ENCODE measurements at regions not wholly inside any gene's neighbourhood (a gene's known extent, or its start where the extent isn't known, plus 50 kb on each side); places are given as distances from the start of the nearest gene placed in this dataset.
"Not testable (repeated sequence)": the region's sequence is repeated elsewhere in the genome, so short reads cannot be mapped to it uniquely, and the experiment has no call there.

DNA sequence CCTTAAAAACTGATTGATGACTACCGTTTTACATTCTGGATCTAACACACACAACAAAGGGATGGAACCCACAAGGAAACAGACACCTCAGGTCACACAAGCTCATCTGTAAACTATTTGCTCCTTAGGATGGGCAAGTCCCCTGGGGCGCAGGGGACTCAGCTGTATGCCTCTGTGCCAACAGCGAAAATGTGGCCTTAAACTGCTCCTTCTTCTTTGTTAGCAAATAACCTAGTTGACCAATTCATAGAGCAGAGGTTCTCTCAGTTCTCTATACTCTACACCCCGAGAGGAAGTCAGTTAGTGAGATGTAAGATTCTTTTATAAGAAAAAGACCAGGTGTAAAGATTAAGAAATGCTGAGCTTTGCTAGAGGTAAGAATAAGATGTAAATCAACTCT is 181.9 kb upstream of the PRSS58 start:
- H3K4me3 ChIP-seq: no peak overlapping the region
- no peaks in the 10 kb centered on the region for H3K9me3 ChIP-seq (replicated peaks)
- H3K4me1 ChIP-seq (replicated peaks): peaks cover 37% of the 10 kb centered on the region
- DNase-seq (ENCODE audit: low read depth in 1 of 2, low spot score in 2 of 2): no peak
- H3K36me3 ChIP-seq: no peaks in the 10 kb centered on the region
- no peaks in the 10 kb centered on the region for H3K27me3 ChIP-seq (replicated peaks)
- H3K27ac ChIP-seq: peak overlapping the region; percentile 80

DNA sequence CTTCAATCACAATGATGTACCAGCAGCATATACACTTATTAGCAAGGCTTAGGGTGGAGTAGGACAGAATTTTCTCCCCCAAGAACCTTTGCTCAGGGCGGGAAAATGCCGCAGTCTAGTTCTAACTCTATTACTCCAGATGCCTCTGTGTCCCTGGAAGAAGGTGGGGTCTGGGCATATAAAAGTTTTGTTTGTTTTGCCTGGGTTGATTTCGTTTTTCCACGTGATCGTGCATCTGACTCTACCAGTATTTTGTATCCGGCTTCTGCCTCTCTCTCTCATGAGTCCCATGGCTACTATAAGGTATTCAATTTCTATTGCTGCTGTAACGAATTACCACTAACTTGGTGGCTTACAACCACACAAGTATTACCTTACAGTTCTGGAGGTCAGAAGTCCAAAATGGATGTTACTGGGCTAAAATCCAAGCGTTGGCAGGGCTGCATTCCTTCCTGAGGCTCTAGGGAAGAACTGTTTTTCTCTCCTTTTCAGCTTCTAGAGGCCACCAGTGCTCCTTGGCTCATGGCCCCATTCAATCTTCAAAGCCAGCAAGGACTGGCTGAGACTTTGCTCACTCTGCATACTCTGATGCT is 181.2 kb upstream of the PRSS58 start:
- no peaks in the 10 kb centered on the region for H3K9me3 ChIP-seq (replicated peaks)
- peaks cover 40% of the 10 kb centered on the region for H3K4me1 ChIP-seq (replicated peaks)
- H3K36me3 ChIP-seq: no peaks in the 10 kb centered on the region
- H3K27ac ChIP-seq: peak overlapping the region; percentile 80
- no peak for DNase-seq (ENCODE audit: low read depth in 1 of 2, low spot score in 2 of 2)
- H3K27me3 ChIP-seq (replicated peaks): no peaks in the 10 kb centered on the region
- no peak overlapping the region for H3K4me3 ChIP-seq

DNA sequence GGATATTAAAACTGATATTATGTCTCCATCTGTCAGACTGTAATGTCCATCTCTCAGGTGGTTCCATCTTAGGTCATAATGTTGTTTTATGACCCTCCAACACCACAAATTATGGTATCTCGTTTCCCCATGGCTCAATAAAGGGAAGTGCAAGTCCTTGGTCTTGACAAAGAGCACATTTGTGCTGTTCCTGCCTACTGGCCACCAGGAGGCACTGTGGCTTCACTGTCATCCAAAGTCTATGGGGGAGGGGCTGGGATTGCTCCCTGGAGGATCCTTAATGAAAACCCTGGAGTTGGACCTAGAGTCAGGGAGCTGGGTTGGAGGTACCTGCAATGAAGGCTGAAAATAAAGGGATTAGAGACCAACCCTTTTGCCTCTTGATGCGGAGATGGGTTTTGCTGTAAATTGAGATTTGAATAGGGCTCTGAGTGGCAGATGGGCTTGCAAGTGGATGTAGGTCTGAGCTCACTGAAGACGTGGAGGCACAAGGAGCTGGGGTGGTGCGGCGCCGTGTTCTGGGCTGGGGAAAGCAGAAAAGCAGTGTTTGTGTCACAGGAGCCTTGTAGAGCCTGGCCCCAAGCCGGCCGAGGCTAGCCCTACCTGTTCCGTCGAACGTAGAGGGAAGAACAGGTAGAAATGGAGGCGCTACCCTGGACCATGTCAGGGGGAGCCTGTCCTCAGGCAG is 180.5 kb upstream of the PRSS58 start:
- DNase-seq (ENCODE audit: low read depth in 1 of 2, low spot score in 2 of 2): peak in 1 of 2 experiments; percentile 24
- Histone ChIP-seq H3K9me3 (replicated peaks) (no peaks in the 10 kb centered on the region), H3K27ac (no peak overlapping the region), H3K4me3 (no peak overlapping the region), H3K27me3 (replicated peaks) (no peaks in the 10 kb centered on the region), H3K36me3 (no peaks in the 10 kb centered on the region), H3K4me1 (replicated peaks) (peaks cover 40% of the 10 kb centered on the region)

DNA sequence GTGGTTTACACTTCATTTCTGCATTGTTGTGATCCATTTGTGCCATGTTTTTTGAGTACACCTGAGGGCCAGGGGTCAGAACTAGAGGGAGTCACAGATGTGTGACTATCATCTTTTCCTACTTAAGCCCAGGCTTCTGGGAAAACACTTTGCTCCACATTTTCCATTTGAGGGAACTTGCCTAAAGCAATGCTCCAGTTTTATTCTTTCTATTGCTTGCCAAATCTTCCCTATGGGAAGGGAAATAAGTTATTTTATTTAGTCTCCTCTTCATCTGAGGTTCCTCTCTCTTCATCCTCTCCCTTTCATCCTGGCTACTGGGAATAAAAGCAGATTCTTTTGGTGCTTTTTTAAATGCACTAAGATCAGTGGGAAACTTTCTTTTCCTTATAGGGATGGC is 179.9 kb upstream of the PRSS58 start:
- Histone ChIP-seq H3K27ac (no peak overlapping the region), H3K4me1 (replicated peaks) (peaks cover 40% of the 10 kb centered on the region), H3K36me3 (no peaks in the 10 kb centered on the region), H3K9me3 (replicated peaks) (no peaks in the 10 kb centered on the region), H3K27me3 (replicated peaks) (no peaks in the 10 kb centered on the region), H3K4me3 (no peak overlapping the region)
- no peak for DNase-seq (ENCODE audit: low read depth in 1 of 2, low spot score in 2 of 2)

DNA sequence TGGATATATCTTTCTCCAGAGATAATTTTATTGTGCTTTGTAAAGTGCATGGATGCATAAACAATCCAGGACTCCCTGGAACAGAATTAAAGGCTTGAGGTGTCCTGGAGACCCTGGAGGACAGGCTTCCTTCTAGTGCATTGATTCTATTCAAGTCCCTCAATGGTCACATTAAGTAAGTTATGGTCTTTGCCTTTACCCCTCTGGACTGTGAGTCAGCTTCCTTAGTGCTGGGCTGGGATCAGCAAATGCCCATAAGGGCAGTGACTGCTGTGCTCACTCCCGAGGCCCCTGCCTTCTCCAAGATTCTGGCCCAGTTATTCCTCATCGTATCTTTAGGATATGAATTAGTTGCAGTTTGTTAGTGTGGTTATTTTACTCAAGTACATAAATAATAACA is 178.7 kb upstream of the PRSS58 start:
- Histone ChIP-seq H3K27ac (no peak overlapping the region), H3K36me3 (no peaks in the 10 kb centered on the region), H3K27me3 (replicated peaks) (no peaks in the 10 kb centered on the region), H3K9me3 (replicated peaks) (no peaks in the 10 kb centered on the region), H3K4me3 (no peak overlapping the region), H3K4me1 (replicated peaks) (peaks cover 38% of the 10 kb centered on the region)
- no peak for DNase-seq (ENCODE audit: low read depth in 1 of 2, low spot score in 2 of 2)

DNA sequence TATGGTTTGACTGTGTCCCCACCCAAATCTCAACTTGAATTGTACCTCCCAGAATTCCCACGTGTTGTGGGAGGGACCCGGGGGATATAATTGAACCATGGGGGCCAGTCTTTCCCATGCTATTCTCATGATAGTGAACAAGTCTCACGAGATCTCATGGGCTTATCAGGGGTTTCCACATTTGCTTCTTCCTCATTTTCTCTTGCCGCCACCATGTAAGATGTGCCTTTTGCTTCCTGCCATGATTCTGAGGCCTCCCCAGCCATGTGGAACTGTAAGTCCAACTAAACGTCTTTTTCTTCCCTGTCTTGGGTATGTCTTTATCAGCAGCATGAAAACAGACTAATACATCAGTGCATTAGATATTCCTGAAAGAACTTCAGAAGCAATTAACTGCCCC is 177.7 kb upstream of the PRSS58 start:
- not testable (repeated sequence) for H3K9me3 ChIP-seq (replicated peaks); H3K4me3 ChIP-seq; DNase-seq (ENCODE audit: low read depth in 1 of 2, low spot score in 2 of 2); H3K27ac ChIP-seq; H3K36me3 ChIP-seq; H3K27me3 ChIP-seq (replicated peaks)
- peaks cover 28% of the 10 kb centered on the region for H3K4me1 ChIP-seq (replicated peaks)

DNA sequence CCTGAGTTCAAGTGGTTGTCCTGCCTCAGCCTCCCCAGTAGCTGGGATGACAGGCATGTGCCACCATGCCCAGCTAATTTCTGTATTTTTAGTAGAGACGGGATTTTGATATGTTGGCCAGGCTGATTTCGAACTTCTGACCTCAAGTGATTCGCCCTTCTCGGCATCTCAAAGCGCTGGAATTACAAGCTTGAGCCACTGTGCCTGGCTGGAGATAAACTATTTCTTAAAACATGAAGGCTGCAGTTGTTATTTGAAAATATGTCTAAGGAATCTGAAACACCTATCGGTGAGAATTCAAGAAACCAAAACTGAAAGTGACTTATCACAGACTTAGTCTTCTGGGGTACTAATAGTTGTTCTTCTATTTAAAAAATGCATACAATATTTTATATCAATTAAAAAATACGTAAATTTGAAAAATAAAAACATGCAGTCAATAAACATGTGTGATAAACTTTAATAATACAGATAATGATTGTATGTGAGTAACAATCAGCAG is 176.9 kb upstream of the PRSS58 start:
- Histone ChIP-seq H3K4me1 (replicated peaks) (peaks cover 19% of the 10 kb centered on the region), H3K9me3 (replicated peaks) (no peaks in the 10 kb centered on the region), H3K4me3 (no peak overlapping the region), H3K27me3 (replicated peaks) (no peaks in the 10 kb centered on the region), H3K27ac (no peak overlapping the region), H3K36me3 (no peaks in the 10 kb centered on the region)
- DNase-seq (ENCODE audit: low read depth in 1 of 2, low spot score in 2 of 2): no peak

DNA sequence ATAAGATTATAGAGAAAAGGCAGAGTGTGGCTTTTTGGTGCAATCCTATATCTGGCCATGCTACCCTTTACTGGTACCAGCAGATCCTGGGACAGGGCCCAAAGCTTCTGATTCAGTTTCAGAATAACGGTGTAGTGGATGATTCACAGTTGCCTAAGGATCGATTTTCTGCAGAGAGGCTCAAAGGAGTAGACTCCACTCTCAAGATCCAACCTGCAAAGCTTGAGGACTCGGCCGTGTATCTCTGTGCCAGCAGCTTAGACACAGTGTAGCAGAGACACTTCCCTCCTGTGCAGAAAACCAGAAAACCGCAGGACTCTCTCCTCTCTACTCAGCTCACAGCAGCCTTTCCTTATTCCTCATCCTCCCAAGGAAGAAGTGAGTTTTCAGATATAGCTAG is 176.3 kb upstream of the PRSS58 start:
- H3K4me3 ChIP-seq; H3K27me3 ChIP-seq (replicated peaks); H3K27ac ChIP-seq; H3K36me3 ChIP-seq; DNase-seq (ENCODE audit: low read depth in 1 of 2, low spot score in 2 of 2); H3K9me3 ChIP-seq (replicated peaks): not testable (repeated sequence)
- H3K4me1 ChIP-seq (replicated peaks): peaks cover 13% of the 10 kb centered on the region

DNA sequence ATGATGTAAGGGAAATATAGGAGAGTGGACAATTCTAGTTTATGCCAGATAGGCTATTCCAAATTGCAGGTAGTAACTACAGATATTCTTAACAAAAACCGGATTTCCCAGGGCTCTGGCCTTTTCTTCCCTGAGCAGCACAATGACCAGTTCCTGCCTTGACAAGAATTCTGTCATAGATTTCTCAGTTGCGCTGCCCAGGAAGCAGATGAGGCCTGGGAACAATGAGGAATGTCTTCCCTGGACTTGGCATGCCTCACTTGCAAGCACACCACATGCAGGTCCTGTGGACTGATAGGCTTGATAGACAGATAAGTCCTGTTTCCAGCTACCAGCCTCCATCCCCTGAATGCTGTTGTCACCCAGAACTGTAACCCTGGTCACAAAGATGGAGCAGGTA is 174.5 kb upstream of the PRSS58 start:
- Histone ChIP-seq H3K27ac (no peak overlapping the region), H3K4me1 (replicated peaks) (peaks cover 3% of the 10 kb centered on the region; the same call in 1 of the 2 replicates), H3K9me3 (replicated peaks) (no peaks in the 10 kb centered on the region), H3K4me3 (no peak overlapping the region), H3K27me3 (replicated peaks) (no peaks in the 10 kb centered on the region), H3K36me3 (no peaks in the 10 kb centered on the region)
- no peak for DNase-seq (ENCODE audit: low read depth in 1 of 2, low spot score in 2 of 2)

DNA sequence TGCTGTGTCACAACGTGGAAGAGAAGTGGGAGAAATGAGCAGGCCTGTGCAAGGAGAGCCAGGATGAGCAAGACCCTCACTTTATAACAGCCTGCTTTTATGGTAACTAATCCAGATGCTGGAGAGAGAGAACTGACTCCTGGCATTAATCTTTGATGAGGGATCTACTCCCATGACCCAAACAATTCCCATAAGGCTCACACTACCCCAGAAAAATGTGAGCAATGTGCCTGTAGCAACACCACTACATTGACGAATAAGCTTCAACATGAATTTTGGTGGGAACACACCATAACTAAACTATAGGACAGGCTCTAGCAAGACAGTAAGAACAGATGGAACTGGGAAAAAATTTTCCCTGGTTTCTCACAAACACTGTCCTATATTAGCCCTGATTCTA is 173.6 kb upstream of the PRSS58 start:
- no peak overlapping the region for H3K4me3 ChIP-seq
- H3K27me3 ChIP-seq (replicated peaks): no peaks in the 10 kb centered on the region
- no peaks in the 10 kb centered on the region for H3K9me3 ChIP-seq (replicated peaks)
- H3K36me3 ChIP-seq: no peaks in the 10 kb centered on the region
- H3K27ac ChIP-seq: no peak overlapping the region
- H3K4me1 ChIP-seq (replicated peaks): peaks cover 3% of the 10 kb centered on the region; the same call in 1 of the 2 replicates
- DNase-seq (ENCODE audit: low read depth in 1 of 2, low spot score in 2 of 2): no peak

DNA sequence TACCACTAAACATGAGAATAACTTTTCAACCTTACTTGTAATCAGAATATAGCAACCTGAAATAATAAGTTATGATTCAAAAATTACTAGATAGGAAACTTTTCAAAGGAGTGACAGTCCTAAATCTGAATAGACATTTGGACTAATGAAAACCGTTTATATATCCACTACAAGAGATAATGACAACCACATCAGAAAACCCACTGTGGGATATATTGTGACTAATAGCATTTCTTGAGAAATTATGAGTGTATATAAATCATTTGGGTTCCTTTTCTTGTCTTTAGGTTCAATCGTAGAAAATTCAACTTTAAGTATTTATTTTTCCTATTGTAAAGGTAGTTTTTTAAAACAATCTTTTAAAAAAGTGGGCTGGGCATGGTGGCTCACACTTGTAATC is 170.2 kb upstream of the PRSS58 start:
- Histone ChIP-seq H3K36me3 (no peaks in the 10 kb centered on the region), H3K27ac (no peak overlapping the region), H3K4me3 (no peak overlapping the region), H3K9me3 (replicated peaks) (no peaks in the 10 kb centered on the region), H3K4me1 (replicated peaks) (no peaks in the 10 kb centered on the region), H3K27me3 (replicated peaks) (no peaks in the 10 kb centered on the region)
- DNase-seq (ENCODE audit: low read depth in 1 of 2, low spot score in 2 of 2): no peak

DNA sequence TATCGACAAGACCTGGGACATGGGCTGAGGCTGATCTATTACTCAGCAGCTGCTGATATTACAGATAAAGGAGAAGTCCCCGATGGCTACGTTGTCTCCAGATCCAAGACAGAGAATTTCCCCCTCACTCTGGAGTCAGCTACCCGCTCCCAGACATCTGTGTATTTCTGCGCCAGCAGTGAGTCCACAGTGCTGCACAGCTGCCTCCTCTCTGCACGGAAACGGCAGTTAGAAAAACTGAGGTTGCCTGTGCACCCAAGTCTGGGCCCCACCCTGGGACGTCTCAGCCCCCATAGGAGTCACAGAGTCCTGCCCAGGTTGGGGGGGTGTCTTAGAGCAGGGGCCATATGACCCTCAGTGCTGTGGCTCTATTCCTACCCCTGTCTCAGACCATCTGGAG is 167.4 kb upstream of the PRSS58 start:
- Histone ChIP-seq H3K4me3 (no peak overlapping the region), H3K27me3 (replicated peaks) (no peaks in the 10 kb centered on the region), H3K36me3 (no peaks in the 10 kb centered on the region), H3K9me3 (replicated peaks) (no peaks in the 10 kb centered on the region), H3K4me1 (replicated peaks) (no peaks in the 10 kb centered on the region; the same call in 1 of the 2 replicates), H3K27ac (no peak overlapping the region)
- no peak for DNase-seq (ENCODE audit: low read depth in 1 of 2, low spot score in 2 of 2)

DNA sequence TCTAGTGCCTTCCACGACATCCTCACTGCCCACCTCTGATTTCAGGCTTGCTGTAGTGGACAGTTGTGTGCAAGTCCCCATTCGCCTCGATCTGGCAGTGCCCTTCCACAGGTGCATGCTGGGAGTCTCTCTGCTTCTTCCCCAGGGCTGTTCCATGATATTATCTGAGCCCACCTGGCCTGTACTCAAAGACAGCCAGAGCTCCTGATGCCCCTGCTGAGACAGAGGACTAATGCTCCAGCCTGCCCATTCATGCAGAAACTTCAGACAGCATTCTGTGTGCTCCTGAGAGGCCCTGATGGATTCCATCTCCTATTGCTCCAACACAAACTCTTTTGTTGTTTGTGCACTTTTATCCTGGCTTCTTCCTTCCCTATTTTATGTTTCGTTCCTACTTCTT is 164.8 kb upstream of the PRSS58 start:
- no peak for DNase-seq (ENCODE audit: low read depth in 1 of 2, low spot score in 2 of 2)
- no peaks in the 10 kb centered on the region; the same call in none of the 2 replicates for H3K4me1 ChIP-seq (replicated peaks)
- H3K4me3 ChIP-seq: no peak overlapping the region
- no peak overlapping the region for H3K27ac ChIP-seq
- H3K36me3 ChIP-seq: no peaks in the 10 kb centered on the region
- no peaks in the 10 kb centered on the region for H3K9me3 ChIP-seq (replicated peaks)
- no peaks in the 10 kb centered on the region for H3K27me3 ChIP-seq (replicated peaks)

DNA sequence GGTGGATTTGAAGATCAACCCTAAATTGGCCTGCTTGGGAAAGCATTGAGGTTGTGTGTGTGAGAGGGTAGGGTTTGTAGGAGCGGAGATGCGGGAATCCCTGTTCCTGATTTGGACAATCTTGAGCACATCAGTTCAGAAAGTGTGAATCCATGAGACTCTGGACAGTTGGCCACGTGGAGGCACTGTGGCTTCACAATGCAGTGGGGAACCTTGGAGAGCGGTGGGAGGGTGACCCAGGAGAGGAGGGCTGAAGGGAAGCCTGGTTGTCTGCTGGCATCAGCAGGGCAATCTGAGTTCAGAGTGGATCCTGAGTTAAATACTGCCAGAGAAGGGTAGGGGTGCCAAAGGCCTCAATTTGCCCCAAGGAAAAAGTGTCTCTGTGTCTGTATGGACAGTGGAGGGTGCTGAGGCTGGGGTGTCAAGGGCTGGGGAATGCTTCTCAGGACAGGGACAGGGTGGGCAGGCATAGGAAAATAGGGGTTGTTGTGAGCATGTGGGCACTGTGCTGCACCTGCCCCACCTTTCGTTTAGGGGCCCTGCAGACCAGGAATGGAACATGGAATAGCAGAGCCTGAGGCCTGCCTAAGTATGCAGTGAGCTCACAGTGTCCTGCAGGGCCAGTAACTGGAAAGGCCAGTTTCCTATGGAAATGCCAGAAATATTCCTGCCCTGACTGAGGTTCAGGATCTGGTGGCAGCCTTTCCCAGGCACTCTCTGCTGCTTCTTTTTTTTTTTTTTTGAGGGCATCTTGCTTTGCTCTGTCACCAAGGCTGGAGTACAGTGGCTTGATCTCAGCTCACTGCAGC is 162.9 kb upstream of the PRSS58 start:
- Histone ChIP-seq H3K4me1 (replicated peaks) (no peaks in the 10 kb centered on the region; the same call in none of the 2 replicates), H3K27me3 (replicated peaks) (no peaks in the 10 kb centered on the region), H3K27ac (no peak overlapping the region), H3K9me3 (replicated peaks) (no peaks in the 10 kb centered on the region), H3K4me3 (no peak overlapping the region), H3K36me3 (no peaks in the 10 kb centered on the region)
- DNase-seq (ENCODE audit: low read depth in 1 of 2, low spot score in 2 of 2): peak; percentile 34 to 61

All from SJSA1 (cell line).